ENCODE measurements at regions not wholly inside any gene's neighbourhood (a gene's known extent, or its start where the extent isn't known, plus 50 kb on each side); places are given as distances from the start of the nearest gene placed in this dataset.

DNA sequence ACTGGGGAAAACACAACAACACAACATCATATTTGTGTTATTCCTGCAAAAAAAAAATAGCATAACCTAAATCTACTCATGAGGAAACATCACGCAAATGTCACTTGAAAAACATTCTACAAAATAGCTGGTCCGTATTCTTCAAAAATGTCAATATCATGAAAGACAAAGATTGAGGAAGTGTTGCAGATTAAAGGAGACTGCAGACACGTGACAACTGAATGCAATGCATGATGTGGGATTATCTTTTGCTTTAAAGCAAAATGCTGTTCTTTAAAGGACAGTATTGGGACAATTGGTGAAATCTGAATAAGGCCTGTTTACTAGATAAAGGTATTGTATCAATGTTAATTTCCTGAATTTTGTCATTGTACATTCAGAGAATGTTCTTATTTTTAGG lies 157.7 kb downstream of the SMIM20 start:
- TF ChIP-seq, protein P1, sequence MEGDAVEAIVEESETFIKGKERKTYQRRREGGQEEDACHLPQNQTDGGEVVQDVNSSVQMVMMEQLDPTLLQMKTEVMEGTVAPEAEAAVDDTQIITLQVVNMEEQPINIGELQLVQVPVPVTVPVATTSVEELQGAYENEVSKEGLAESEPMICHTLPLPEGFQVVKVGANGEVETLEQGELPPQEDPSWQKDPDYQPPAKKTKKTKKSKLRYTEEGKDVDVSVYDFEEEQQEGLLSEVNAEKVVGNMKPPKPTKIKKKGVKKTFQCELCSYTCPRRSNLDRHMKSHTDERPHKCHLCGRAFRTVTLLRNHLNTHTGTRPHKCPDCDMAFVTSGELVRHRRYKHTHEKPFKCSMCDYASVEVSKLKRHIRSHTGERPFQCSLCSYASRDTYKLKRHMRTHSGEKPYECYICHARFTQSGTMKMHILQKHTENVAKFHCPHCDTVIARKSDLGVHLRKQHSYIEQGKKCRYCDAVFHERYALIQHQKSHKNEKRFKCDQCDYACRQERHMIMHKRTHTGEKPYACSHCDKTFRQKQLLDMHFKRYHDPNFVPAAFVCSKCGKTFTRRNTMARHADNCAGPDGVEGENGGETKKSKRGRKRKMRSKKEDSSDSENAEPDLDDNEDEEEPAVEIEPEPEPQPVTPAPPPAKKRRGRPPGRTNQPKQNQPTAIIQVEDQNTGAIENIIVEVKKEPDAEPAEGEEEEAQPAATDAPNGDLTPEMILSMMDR (IDR thresholded peaks at IDR 0.05) = no peak
- TF ChIP-seq POLR2A (IDR thresholded peaks at IDR 0.05) = no peak

Measured in heart left ventricle (tissue), 13 donors.